Stimulated activated effector memory CD8-positive, alpha-beta T cell treated with anti-CD3 and anti-CD28 coated beads, Interleukin-12 subunit alpha, Interleukin-12 subunit beta, amount 100 ng/mL, for 72 hours (primary cell): ENCODE measurements at regions not wholly inside any gene's neighbourhood (a gene's known extent, or its start where the extent isn't known, plus 50 kb on each side); places are given as distances from the start of the nearest gene placed in this dataset.

ENCODE experiments used
- ATAC-seq: fragments of 150-1000 bp; cut with Tn5 transposase; 2 replicates; pipeline ENCODE4 v1.10.0; 2021
- DNase-seq, 2 donors: peaks; one replicate each; pipeline ENCODE4 v3.0.0; 2021 to 2022; ENCODE audit warnings: low spot score in 2 of 2
- H3K27ac Mint-ChIP-seq: one replicate; pipeline ENCODE4 v1.8.0; 2022; ENCODE audit warnings: mild to moderate bottlenecking, mixed read lengths
- H3K36me3 Mint-ChIP-seq: one replicate; pipeline ENCODE4 v1.8.0; 2022; ENCODE audit warnings: mild to moderate bottlenecking, mixed read lengths
- H3K4me1 Mint-ChIP-seq: one replicate; pipeline ENCODE4 v1.8.0; 2022; ENCODE audit warnings: mixed read lengths
- H3K4me3 Mint-ChIP-seq: one replicate; pipeline ENCODE4 v1.8.0; 2022; ENCODE audit warnings: mild to moderate bottlenecking, mixed read lengths
- H3K9me3 Mint-ChIP-seq: one replicate; pipeline ENCODE4 v1.8.0; 2022; ENCODE audit warnings: mixed read lengths

DNA sequence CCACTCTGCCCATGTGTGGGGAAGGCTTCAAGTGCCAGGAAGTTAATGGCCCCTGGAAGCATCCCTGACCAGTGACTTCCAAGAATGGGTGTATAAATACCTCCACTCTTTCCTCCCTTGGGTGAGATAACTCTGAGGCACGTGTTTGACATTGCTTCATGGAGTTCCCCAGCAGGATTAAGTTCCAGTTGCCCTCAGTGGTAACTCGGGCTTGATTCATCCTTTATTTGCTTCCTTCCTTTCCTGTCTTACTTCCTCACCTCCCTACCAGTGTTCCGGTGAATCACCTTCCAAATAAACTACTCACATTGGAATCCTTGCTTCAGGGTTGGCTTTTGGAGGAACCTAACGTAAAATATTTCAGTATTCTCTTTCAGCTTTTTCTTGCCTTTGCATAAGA, 84.6 kb upstream of the JAG1 start:
- H3K27ac Mint-ChIP-seq, result no peak overlapping the region
- no peaks in the 10 kb centered on the region for H3K36me3 Mint-ChIP-seq
- no peak for DNase-seq
- no peak overlapping the region for H3K4me3 Mint-ChIP-seq
- no peak for ATAC-seq
- no peaks in the 10 kb centered on the region for H3K4me1 Mint-ChIP-seq
- no peaks in the 10 kb centered on the region for H3K9me3 Mint-ChIP-seq

DNA sequence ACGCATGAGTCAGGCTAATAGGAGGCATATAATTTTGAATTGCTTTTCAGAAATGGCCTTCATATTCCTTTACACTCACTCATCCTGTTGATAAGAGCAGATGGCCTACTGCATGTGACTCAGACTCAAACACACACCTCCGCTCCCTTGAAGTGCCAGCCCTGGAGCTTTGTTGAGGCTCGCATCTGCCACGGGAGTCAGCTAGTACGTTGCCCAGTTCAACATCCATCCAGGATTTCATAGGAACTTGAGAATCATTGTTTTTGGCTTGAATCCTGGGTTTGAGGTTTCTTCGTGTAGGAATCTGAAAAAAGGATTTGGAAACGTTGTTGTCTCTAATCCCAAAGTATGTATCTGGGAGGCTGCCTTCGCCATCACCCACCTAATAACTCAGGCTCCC, 87.4 kb upstream of the JAG1 start:
- ATAC-seq, result no peak
- H3K36me3 Mint-ChIP-seq, result no peaks in the 10 kb centered on the region
- DNase-seq, result no peak

DNA sequence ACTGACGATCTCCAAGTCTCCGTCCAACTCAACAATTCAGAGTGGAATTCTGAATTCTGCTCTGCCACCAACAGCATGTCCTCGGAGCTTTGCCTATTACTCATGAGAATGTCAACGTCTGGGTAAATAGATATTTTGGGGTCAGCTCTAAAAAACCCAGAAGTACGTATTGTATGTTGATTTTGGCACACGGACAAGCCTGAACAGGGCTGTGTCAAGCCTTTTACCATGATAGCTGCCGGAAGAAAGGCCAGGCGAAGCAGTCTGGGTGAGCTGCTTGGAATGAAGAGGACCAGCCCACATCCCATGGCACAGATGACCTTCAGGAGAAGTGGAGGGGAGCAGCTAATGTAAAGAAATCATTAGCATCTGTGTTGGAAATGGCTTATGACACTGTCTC, 88.0 kb upstream of the JAG1 start:
- no peak for DNase-seq

More for the DNA sequence above, 87.4 kb upstream of the JAG1 start:
- Mint-ChIP-seq H3K4me3 (no peak overlapping the region), H3K4me1 (no peaks in the 10 kb centered on the region), H3K27ac (no peak overlapping the region), H3K9me3 (no peaks in the 10 kb centered on the region)

DNA sequence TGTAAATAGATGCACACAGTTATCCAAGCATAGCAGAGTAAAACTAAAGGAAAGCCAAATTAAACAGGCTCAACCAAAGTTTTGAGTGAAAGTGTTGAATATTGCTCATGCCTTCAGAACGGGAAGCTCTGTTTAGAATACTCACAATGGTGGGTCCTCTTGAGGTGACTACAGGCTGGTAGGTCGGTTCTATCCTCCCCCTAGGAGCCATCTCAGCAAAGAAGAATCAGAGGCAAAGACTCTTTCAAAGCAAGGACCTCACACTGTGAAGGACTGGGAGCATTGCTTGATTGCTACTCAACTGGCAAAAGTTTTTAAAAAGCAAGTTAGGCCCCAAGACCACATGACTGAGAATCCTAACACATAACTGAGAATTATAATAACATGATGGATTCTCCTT, 88.4 kb upstream of the JAG1 start:
- DNase-seq, result no peak
- Mint-ChIP-seq H3K4me3 (no peak overlapping the region), H3K9me3 (no peaks in the 10 kb centered on the region), H3K36me3 (no peaks in the 10 kb centered on the region), H3K27ac (no peak overlapping the region), H3K4me1 (no peaks in the 10 kb centered on the region)
- no peak for ATAC-seq

More for the DNA sequence above, 88.0 kb upstream of the JAG1 start:
- Mint-ChIP-seq H3K9me3 (no peaks in the 10 kb centered on the region), H3K4me1 (no peaks in the 10 kb centered on the region), H3K27ac (no peak overlapping the region), H3K4me3 (no peak overlapping the region), H3K36me3 (no peaks in the 10 kb centered on the region)
- ATAC-seq, result no peak

DNA sequence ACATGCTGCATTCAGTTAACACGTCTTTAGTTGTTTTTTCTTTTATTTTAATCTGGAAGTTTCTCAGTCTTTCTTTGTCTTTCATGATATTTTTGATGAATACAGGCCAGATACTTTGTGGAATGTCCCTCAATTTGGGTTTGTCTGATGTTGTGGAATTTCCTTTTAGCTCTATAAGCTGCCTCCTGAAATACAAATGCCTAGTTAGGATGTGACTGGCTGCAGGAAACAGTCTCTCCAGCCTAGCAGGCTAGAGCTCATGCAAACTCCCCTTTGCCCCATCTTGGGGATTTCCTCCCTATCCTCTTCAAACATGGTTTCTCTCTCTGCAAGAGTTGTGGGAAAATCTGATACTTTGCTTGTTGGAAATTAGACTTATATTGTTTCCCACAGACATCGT, 89.3 kb upstream of the JAG1 start:
- no peaks in the 10 kb centered on the region for H3K36me3 Mint-ChIP-seq
- DNase-seq (no peak), ATAC-seq (no peak)
- no peak overlapping the region for H3K4me3 Mint-ChIP-seq
- no peaks in the 10 kb centered on the region for H3K4me1 Mint-ChIP-seq
- no peak overlapping the region for H3K27ac Mint-ChIP-seq
- H3K9me3 Mint-ChIP-seq, result no peaks in the 10 kb centered on the region

DNA sequence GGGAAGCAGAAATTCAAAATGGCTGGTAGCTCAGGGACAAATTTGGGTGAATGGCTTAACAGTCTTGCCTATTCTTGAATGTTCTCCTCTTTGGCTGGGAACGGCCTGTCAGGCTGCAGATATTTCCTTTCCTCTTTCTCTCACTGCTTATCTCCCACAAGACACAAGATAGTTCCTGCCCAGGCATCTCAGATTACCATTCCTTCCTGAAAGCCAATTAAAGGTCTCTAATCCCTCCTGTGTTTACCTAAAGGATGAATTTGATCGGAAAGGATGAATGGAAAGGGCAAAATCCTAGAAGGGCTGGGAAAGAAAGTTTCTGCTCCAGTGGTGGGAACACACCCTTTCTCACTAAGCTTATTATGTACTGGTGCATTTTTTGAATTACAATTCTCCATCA, 95.9 kb upstream of the JAG1 start:
- Mint-ChIP-seq H3K4me1 (no peaks in the 10 kb centered on the region), H3K4me3 (no peak overlapping the region), H3K27ac (no peak overlapping the region), H3K36me3 (no peaks in the 10 kb centered on the region), H3K9me3 (peaks cover 5% of the 10 kb centered on the region)
- DNase-seq, result no peak
- ATAC-seq, result no peak

DNA sequence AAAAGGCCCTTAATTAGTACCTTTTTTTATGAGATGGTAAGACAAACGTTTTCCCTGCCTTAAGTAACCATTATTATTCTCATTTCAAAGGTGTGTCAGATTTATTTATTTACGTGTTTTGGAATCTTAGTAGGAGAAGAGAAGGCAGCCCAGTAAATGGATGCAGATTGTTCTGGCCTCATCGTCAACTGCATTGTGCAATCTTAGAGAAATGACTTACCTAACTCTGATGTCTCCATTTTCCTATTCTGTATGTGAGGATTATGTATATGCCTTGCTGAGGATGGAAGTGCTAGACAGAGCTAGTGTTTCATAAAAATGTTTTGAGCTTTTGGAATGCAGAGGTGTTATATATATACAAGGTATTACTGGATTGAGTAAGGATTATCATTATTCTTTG, 97.0 kb upstream of the JAG1 start:
- Mint-ChIP-seq H3K27ac (no peak overlapping the region), H3K36me3 (no peaks in the 10 kb centered on the region), H3K4me1 (no peaks in the 10 kb centered on the region), H3K4me3 (no peak overlapping the region), H3K9me3 (peaks cover 5% of the 10 kb centered on the region)
- DNase-seq (no peak), ATAC-seq (no peak)

DNA sequence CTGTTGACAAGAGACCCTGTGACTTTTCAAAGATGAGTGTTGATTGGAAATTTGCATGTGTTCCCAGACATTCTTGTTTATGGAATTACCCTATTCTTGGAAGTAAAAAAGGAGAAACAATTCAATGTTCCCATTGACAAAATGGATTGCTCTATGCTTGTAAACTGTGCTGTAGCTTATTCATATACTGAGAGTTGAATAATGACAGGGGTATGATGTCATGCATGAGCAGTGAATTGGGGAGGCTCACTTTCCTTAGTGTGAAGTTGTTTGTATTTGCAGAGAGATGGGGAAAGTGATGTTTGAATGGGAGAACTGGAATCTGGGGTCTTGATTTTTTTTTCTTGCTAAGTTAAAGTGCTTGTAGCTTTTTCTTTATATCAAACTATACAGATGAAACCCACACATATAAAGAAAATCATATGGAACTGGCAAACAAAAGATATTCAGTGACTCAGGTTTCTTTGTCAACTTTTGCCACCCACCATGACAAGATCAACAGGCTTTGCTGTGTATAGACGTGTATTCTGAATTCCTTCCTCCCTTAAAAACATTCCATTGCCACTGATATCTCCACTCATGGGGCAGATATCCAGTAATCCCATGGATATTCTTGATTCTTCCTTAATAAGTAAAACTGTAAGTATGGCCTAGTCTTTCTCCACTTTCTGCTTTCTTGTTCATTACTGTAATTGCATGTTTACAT, 97.8 kb upstream of the JAG1 start:
- no peaks in the 10 kb centered on the region for H3K4me1 Mint-ChIP-seq
- ATAC-seq (no peak), DNase-seq (no peak)
- no peaks in the 10 kb centered on the region for H3K36me3 Mint-ChIP-seq
- H3K27ac Mint-ChIP-seq, result no peak overlapping the region
- no peak overlapping the region for H3K4me3 Mint-ChIP-seq
- H3K9me3 Mint-ChIP-seq, result peaks cover 5% of the 10 kb centered on the region

DNA sequence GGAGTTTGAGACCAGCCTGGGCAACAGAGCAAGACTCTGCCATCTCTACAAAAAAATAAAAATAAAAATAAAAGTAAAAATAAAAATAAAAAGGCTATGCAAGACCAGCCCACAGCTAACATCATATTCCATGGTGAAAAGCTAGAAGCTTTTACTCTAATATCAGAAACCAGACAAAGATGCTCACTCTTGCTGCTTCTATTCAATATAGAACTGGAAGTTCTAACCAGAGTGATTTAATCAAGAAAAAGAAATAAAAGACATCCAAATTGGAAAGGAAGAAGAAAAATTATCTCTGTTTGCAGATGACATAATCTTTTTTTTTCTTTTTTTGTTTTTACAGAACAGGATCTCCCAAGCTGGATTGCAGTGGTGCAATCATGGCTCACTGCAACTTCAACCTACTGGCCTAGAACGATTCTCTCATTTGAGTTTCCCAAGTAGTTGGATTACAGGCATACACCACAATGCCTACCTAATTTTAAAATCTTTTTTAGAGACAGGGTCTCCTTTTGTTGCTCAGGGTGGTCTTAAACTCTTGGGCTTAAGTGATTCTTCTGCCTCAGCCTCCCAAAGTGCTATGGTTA, 100.7 kb upstream of the JAG1 start:
- H3K36me3 Mint-ChIP-seq, result no peaks in the 10 kb centered on the region
- DNase-seq, result no peak
- H3K4me1 Mint-ChIP-seq, result no peaks in the 10 kb centered on the region
- no peak overlapping the region for H3K4me3 Mint-ChIP-seq
- peaks cover 5% of the 10 kb centered on the region for H3K9me3 Mint-ChIP-seq
- no peak for ATAC-seq
- H3K27ac Mint-ChIP-seq, result no peak overlapping the region

DNA sequence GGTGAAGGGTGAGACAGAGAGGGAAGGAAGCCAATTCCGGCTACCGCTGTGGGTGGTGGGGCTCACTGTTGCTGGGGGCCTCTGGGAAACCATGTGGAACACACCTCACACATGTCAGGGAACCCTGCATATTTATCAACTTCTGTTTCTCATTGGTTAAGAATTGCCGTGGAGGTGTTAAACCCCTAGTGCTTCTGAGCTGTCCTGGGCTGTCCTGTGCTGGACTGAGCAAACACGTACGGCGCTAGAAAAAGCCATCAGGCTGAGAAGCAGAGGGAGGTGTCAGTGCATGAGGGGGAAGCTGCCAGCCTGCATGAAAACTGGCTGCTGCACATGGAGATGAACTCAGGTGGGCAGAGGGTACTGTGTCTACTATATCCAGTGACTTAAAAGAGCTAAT, 103.9 kb upstream of the JAG1 start:
- peaks cover 5% of the 10 kb centered on the region for H3K9me3 Mint-ChIP-seq
- H3K4me3 Mint-ChIP-seq, result no peak overlapping the region
- no peaks in the 10 kb centered on the region for H3K36me3 Mint-ChIP-seq
- DNase-seq (no peak), ATAC-seq (no peak)
- no peaks in the 10 kb centered on the region for H3K4me1 Mint-ChIP-seq
- H3K27ac Mint-ChIP-seq, result no peak overlapping the region

DNA sequence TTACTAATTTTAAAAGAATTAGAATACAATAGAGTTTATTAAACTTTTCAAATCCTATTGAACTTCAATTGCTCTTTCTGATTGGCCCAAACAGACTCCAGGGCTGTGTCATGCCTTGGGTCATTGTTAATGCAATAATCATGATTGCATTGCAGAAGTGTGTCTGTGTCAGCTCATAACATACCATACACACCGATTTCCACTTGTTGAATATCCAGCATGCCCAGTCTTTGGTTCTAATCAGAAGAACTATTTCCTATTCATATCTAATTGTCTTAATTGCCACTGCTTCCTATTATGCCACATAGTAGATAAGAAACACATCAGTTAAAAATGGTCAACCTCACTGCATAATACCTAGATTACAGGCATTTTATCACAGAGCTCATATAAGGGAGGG, 106.1 kb upstream of the JAG1 start:
- DNase-seq (no peak), ATAC-seq (no peak)
- H3K4me3 Mint-ChIP-seq, result no peak overlapping the region
- H3K4me1 Mint-ChIP-seq, result no peaks in the 10 kb centered on the region
- no peak overlapping the region for H3K27ac Mint-ChIP-seq
- no peaks in the 10 kb centered on the region for H3K36me3 Mint-ChIP-seq
- H3K9me3 Mint-ChIP-seq, result no peaks in the 10 kb centered on the region

DNA sequence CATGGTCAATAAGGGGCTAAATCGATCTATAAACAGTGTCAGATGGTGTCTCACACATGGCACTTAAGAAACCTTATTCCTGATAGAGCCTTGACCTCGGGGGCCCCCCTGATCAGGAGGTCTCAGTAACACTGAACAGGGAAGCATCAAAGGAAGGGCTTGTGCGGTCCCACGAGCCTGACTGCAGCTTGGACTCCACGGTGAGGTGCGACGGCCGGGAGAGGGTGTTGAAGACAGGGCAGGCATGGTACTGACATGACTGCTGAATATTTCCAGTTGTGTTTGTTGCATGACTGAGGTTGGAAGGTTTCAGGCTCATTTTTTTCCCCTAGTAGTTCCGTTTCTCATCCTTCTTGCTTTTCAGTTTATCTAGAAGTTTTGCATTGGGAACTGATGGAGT, 107.1 kb upstream of the JAG1 start:
- no peak for ATAC-seq
- Mint-ChIP-seq H3K9me3 (no peaks in the 10 kb centered on the region), H3K27ac (no peak overlapping the region), H3K4me1 (no peaks in the 10 kb centered on the region), H3K36me3 (no peaks in the 10 kb centered on the region), H3K4me3 (no peak overlapping the region)
- DNase-seq, result no peak

DNA sequence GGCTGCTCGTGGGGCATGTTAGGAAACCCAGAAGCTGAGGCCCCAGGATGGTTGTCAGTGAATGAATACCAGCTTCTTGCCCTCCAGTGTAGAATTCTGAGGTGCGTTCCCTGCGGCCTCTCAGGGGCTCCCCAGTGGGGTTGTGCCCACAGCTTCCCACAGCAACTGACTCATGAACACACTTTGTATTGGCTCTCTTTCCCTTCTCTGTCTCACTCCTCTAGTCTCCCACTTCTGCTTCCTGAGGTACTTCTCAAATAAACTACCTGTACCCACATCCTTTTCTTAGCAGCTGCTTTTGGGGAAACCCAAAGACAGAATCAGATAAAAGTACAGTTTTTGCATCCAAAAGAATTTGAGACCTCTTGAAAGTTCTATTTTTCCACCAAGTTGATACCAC, 107.7 kb upstream of the JAG1 start:
- H3K4me3 Mint-ChIP-seq, result no peak overlapping the region

DNA sequence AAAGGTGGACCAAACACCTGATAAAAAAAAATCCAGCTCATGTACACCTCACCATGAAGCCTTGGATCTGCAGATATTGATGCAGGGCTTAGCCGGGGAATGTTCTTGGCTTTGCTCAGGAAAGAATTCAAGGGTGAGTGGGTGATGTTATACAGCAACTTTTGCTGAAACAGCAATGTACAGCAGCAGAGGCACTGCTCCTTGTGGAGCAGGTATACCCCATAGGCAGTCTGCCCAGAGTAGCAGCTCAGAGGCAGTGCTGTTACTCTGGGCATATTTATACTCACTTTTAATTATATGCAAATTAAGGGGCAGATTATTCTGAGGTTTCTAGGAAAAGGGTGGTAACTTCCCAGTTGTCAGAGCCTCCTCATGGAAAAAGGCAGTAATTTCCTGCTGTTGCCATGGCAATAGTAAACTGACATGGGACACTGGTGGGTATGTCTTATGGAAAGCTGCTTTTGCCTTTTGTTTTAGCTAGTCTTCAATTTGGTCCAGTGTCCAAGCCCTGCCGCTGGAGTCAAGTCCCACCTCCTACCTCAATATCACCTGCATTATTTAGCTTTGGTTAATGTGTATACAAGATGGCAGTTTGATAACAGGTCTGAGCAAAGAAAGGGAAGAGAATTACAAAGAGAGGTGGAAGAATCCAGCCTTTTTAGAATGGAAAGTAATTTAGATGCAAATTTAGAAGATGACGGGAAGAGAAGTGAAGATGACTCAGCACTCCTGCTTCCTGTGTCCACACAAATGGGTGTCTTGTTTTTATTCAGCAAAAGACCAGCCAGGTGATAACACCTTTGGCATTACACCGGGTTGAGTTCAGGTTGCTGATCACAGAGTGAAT, 110.1 kb upstream of the JAG1 start:
- H3K36me3 Mint-ChIP-seq, result no peaks in the 10 kb centered on the region
- H3K27ac Mint-ChIP-seq, result no peak overlapping the region
- ATAC-seq (no peak), DNase-seq (no peak)
- no peaks in the 10 kb centered on the region for H3K4me1 Mint-ChIP-seq
- H3K4me3 Mint-ChIP-seq, result no peak overlapping the region
- no peaks in the 10 kb centered on the region for H3K9me3 Mint-ChIP-seq

More for the DNA sequence above, 107.7 kb upstream of the JAG1 start:
- ATAC-seq (no peak), DNase-seq (no peak)
- H3K9me3 Mint-ChIP-seq, result no peaks in the 10 kb centered on the region
- no peaks in the 10 kb centered on the region for H3K36me3 Mint-ChIP-seq
- no peak overlapping the region for H3K27ac Mint-ChIP-seq
- no peaks in the 10 kb centered on the region for H3K4me1 Mint-ChIP-seq

DNA sequence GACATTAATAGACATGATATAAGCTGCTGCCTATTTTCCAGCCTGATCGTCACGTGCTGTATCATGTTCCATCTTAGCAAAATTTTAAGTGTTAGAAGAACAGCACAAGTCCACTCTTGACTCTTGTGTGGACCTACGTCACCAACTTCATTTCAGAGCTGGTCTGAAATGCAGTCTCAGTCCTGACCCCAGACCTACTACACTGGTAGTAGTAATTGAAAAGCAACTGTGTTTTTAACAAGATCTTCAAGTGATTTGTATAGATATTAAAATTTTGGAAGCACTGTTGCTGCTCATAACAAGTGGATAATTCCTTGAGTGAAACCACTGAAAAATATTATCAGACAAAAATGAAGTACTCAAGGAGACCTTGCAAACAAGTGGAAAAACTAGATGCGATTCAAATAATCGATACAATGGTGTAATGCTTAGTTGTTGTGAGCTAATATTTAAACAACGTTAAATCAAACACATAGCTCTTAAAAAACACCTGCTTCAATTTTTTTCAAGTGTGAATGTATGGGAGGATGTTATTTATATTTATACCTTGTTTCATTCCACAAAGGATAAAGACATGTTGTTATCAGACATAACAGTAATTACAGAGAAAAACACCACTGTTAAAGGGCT, 110.9 kb upstream of the JAG1 start:
- DNase-seq (no peak), ATAC-seq (no peak)
- Mint-ChIP-seq H3K27ac (no peak overlapping the region), H3K4me1 (no peaks in the 10 kb centered on the region), H3K9me3 (peaks cover 3% of the 10 kb centered on the region), H3K36me3 (no peaks in the 10 kb centered on the region), H3K4me3 (no peak overlapping the region)
